A549 (cell line): ENCODE measurements at regions not wholly inside any gene's neighbourhood (a gene's known extent, or its start where the extent isn't known, plus 50 kb on each side); places are given as distances from the start of the nearest gene placed in this dataset.

Experiments
- CTCF ChIP-seq: fragments of >200 bp; sonication (Bioruptor Twin); formaldehyde crosslinking; IDR thresholded peaks from 3 replicates; pipeline ENCODE4 v1.5.1; 2016
- EP300 ChIP-seq, 2 experiments: fragments of >200 bp; sonication (Bioruptor Twin); formaldehyde crosslinking; IDR thresholded peaks; 2 replicates in 1 of 2; 3 replicates in 1 of 2; pipeline ENCODE4 v1.6.1; 2016 to 2017
- KDM5A ChIP-seq: fragments of 200-600 bp; sonication (generic); IDR thresholded peaks from 2 replicates; pipeline ENCODE4 v1.6.1; 2016; ENCODE audit warnings: antibody characterized with exemption, mild to moderate bottlenecking
- PHF8 ChIP-seq: fragments of 200-600 bp; sonication (generic); IDR thresholded peaks from 2 replicates; pipeline ENCODE4 v1.6.1; 2016; ENCODE audit warnings: low read depth, mild to moderate bottlenecking, antibody characterized with exemption, moderate library complexity, borderline replicate concordance
- POLR2A ChIP-seq: IDR thresholded peaks from 2 replicates; pipeline ENCODE4 v1.6.1; 2012; ENCODE audit warnings: mild to moderate bottlenecking, low read length
- RAD21 ChIP-seq, 2 experiments: fragments of >200 bp in 1 of 2; sonication (Bioruptor Twin) in 1 of 2; formaldehyde crosslinking in 1 of 2; IDR thresholded peaks in 1 of 2; conservative IDR thresholded peaks in 1 of 2; 2 replicates in 1 of 2; 3 replicates in 1 of 2; pipeline ENCODE4 v1.6.1; 2012 to 2018; ENCODE audit warnings: inconsistent platforms in 1 of 2
- REST ChIP-seq: fragments of 200-600 bp; sonication (generic); IDR thresholded peaks from 2 replicates; pipeline ENCODE4 v1.6.1; 2016; ENCODE audit warnings: antibody characterized with exemption, mild to moderate bottlenecking, moderate library complexity
- RFX5 ChIP-seq: fragments of 450-650 bp; IDR thresholded peaks from 2 replicates; pipeline ENCODE4 v1.7.1; 2014; ENCODE audit warnings: antibody characterized with exemption, mild to moderate bottlenecking, moderate library complexity
- SMC3 ChIP-seq: fragments of >200 bp; sonication (Bioruptor Twin); formaldehyde crosslinking; IDR thresholded peaks from 3 replicates; pipeline ENCODE4 v1.6.1; 2018; ENCODE audit warnings: inconsistent platforms

- TF ChIP-seq CTCF (no peak), EP300 (IDR thresholded peaks at IDR 0.05) (no peak), SMC3 (no peak), PHF8 (no peak), RAD21 (conservative IDR thresholded peaks at IDR 0.05 in 1 of 2, IDR thresholded peaks at IDR 0.05 in 1 of 2) (no peak), KDM5A (no peak), RFX5 (no peak), REST (no peak), POLR2A (no peak)
Measured at GRCh38 chr6:87806099-87806498, 104.1 kb upstream of the AKIRIN2 start.
